ENCODE measurements at regions not wholly inside any gene's neighbourhood (a gene's known extent, or its start where the extent isn't known, plus 50 kb on each side); places are given as distances from the start of the nearest gene placed in this dataset.

DNA sequence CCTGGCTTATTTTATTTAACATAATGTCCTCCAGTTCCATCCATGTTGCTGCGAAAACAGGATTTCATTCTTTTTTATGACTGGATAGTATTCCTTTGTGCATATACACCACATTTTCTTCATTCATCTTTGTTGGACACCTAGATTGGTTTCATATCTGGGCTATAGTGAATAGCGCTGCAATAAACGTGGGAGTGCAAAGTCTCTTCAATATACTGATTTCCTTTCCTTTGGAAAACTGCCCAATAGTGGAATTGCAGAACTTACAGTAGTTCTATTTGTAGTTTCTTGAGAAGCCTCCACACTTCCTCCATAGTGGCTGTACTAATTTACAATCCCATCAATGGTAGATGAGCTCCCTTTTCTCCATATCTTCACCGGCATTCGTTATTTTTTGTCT, 72.5 kb upstream of the KLHL25 start (continued):
- TF ChIP-seq USF2 (IDR thresholded peaks at IDR 0.05; ENCODE audit: borderline replicate concordance, low read depth, low read length) (no peak), FOSL2 (IDR thresholded peaks at IDR 0.05; ENCODE audit: borderline replicate concordance, low read depth) (no peak), RFX5 (IDR thresholded peaks at IDR 0.05; ENCODE audit: low read length) (no peak), MAX (IDR thresholded peaks at IDR 0.05; ENCODE audit: low read depth) (no peak), SMC3 (IDR thresholded peaks at IDR 0.05; ENCODE audit: low read depth, low read length) (no peak), POLR2AphosphoS5 (IDR thresholded peaks at IDR 0.05; ENCODE audit: low read depth, low read length) (no peak), NRF1 (IDR thresholded peaks at IDR 0.05; ENCODE audit: low read depth, low read length) (no peak), FOXM1 (IDR thresholded peaks at IDR 0.05; ENCODE audit: low read depth) (no peak), EZH2phosphoT487 (IDR thresholded peaks at IDR 0.05; ENCODE audit: borderline replicate concordance, low read depth) (no peak)
- TF ChIP-seq, protein P1, sequence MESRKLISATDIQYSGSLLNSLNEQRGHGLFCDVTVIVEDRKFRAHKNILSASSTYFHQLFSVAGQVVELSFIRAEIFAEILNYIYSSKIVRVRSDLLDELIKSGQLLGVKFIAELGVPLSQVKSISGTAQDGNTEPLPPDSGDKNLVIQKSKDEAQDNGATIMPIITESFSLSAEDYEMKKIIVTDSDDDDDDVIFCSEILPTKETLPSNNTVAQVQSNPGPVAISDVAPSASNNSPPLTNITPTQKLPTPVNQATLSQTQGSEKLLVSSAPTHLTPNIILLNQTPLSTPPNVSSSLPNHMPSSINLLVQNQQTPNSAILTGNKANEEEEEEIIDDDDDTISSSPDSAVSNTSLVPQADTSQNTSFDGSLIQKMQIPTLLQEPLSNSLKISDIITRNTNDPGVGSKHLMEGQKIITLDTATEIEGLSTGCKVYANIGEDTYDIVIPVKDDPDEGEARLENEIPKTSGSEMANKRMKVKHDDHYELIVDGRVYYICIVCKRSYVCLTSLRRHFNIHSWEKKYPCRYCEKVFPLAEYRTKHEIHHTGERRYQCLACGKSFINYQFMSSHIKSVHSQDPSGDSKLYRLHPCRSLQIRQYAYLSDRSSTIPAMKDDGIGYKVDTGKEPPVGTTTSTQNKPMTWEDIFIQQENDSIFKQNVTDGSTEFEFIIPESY (IDR thresholded peaks at IDR 0.05; ENCODE audit: borderline replicate concordance, low read depth): no peak
- TF ChIP-seq, protein P2, sequence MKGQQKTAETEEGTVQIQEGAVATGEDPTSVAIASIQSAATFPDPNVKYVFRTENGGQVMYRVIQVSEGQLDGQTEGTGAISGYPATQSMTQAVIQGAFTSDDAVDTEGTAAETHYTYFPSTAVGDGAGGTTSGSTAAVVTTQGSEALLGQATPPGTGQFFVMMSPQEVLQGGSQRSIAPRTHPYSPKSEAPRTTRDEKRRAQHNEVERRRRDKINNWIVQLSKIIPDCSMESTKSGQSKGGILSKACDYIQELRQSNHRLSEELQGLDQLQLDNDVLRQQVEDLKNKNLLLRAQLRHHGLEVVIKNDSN (IDR thresholded peaks at IDR 0.05; ENCODE audit: borderline replicate concordance, low read depth): no peak

GRCh38 chr15:85869124-85869523, 74.4 kb upstream of the KLHL25 start:
- ChIA-PET CTCF (interaction anchor here (1.0 to 3.0 kb wide), 3 partner anchors 10 to 246 kb away, joined by 3 to 12 read pairs (median 3); no protein-coding TSS in a partner anchor), POLR2A (no interaction called here)
- no peaks in the 10 kb centered on the region for H3K9me3 ChIP-seq
- no peak overlapping the region for H2AFZ ChIP-seq (ENCODE audit: low read depth)
- no peaks in the 10 kb centered on the region for H3F3A ChIP-seq (replicated peaks; ENCODE audit: insufficient read depth)
- H3K27ac ChIP-seq (ENCODE audit: low read depth in 2 of 2, low read length in 1 of 2): no peak overlapping the region
- no peak for DNase-seq
- H3K27me3 ChIP-seq (ENCODE audit: insufficient read depth): no peaks in the 10 kb centered on the region
- H3K4me3 ChIP-seq (ENCODE audit: low read depth in 2 of 2, low read length in 1 of 2): no peak overlapping the region
- TF ChIP-seq PBX3 (IDR thresholded peaks at IDR 0.05): no peak
- TF ChIP-seq TAF1 (IDR thresholded peaks at IDR 0.05; ENCODE audit: borderline replicate concordance, low read depth, low read length): no peak
- no peak for TF ChIP-seq FOSL2 (IDR thresholded peaks at IDR 0.05; ENCODE audit: borderline replicate concordance, low read depth)
- no peak for TF ChIP-seq RAD21 (IDR thresholded peaks at IDR 0.05; ENCODE audit: low read length)
- TF ChIP-seq TCF12 (IDR thresholded peaks at IDR 0.05): no peak
- no peak for TF ChIP-seq MXI1 (IDR thresholded peaks at IDR 0.05; ENCODE audit: low read depth, low read length)
- TF ChIP-seq FOXM1 (IDR thresholded peaks at IDR 0.05; ENCODE audit: low read depth): no peak
- no peak for TF ChIP-seq NRF1 (IDR thresholded peaks at IDR 0.05; ENCODE audit: low read depth, low read length)
- no peak for TF ChIP-seq MAX (IDR thresholded peaks at IDR 0.05; ENCODE audit: low read depth)
- TF ChIP-seq GATA2 (CRISPR knock-in tag; IDR thresholded peaks at IDR 0.05): no peak
- TF ChIP-seq NFIC (IDR thresholded peaks at IDR 0.05; ENCODE audit: borderline replicate concordance): no peak
- no peak for TF ChIP-seq POLR2AphosphoS5 (IDR thresholded peaks at IDR 0.05; ENCODE audit: low read depth, low read length)
- no peak for TF ChIP-seq SMC3 (IDR thresholded peaks at IDR 0.05; ENCODE audit: low read depth, low read length)
- no peak for TF ChIP-seq FOXJ3 (CRISPR knock-in tag; IDR thresholded peaks at IDR 0.05)
- TF ChIP-seq, protein P3, sequence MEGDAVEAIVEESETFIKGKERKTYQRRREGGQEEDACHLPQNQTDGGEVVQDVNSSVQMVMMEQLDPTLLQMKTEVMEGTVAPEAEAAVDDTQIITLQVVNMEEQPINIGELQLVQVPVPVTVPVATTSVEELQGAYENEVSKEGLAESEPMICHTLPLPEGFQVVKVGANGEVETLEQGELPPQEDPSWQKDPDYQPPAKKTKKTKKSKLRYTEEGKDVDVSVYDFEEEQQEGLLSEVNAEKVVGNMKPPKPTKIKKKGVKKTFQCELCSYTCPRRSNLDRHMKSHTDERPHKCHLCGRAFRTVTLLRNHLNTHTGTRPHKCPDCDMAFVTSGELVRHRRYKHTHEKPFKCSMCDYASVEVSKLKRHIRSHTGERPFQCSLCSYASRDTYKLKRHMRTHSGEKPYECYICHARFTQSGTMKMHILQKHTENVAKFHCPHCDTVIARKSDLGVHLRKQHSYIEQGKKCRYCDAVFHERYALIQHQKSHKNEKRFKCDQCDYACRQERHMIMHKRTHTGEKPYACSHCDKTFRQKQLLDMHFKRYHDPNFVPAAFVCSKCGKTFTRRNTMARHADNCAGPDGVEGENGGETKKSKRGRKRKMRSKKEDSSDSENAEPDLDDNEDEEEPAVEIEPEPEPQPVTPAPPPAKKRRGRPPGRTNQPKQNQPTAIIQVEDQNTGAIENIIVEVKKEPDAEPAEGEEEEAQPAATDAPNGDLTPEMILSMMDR (IDR thresholded peaks at IDR 0.05): no peak
- no peak for TF ChIP-seq USF2 (IDR thresholded peaks at IDR 0.05; ENCODE audit: borderline replicate concordance, low read depth, low read length)
- no peak for TF ChIP-seq MEF2A (IDR thresholded peaks at IDR 0.05; ENCODE audit: borderline replicate concordance, low read depth)
- TF ChIP-seq CHD2 (IDR thresholded peaks at IDR 0.05; ENCODE audit: low read length, partially characterized antibody): no peak
- WGBS (ENCODE audit: low lambda C conversion rate): 71% methylated on average over 4 of the region's 4 CpGs
- H3K9me2 ChIP-seq: no peaks in the 10 kb centered on the region
- no peak overlapping the region for H3K9ac ChIP-seq
- no peaks in the 10 kb centered on the region for H3K79me2 ChIP-seq (ENCODE audit: insufficient read depth)
- no peaks in the 10 kb centered on the region for H4K20me1 ChIP-seq (ENCODE audit: insufficient read depth)
- H3K4me2 ChIP-seq: no peak overlapping the region
- H3K4me1 ChIP-seq (ENCODE audit: control insufficient read depth in 1 of 2, insufficient read depth in 2 of 2, low read depth in 1 of 2, low read length in 1 of 2): no peaks in the 10 kb centered on the region
- no peaks in the 10 kb centered on the region for H3K36me3 ChIP-seq (replicated peaks in 1 of 2; ENCODE audit: control insufficient read depth in 1 of 2, insufficient read depth in 2 of 2, low read length in 1 of 2)

Measured in SK-N-SH (cell line).